ENCODE measurements at regions not wholly inside any gene's neighbourhood (a gene's known extent, or its start where the extent isn't known, plus 50 kb on each side); places are given as distances from the start of the nearest gene placed in this dataset.

- TF ChIP-seq CTCF (IDR thresholded peaks at IDR 0.05; ENCODE audit: low read depth, low read length, missing input control) (no peak), ATF3 (IDR thresholded peaks at IDR 0.05) (no peak), SP1 (IDR thresholded peaks at IDR 0.05) (no peak), TAF1 (conservative IDR thresholded peaks at IDR 0.05) (no peak), MAX (IDR thresholded peaks at IDR 0.05) (no peak), HNF4G (IDR thresholded peaks at IDR 0.05) (no peak), EGR1 (IDR thresholded peaks at IDR 0.05; ENCODE audit: low read depth in 2 of 2) (no peak), JUND (IDR thresholded peaks at IDR 0.05) (no peak)
Measured at GRCh38 chr13:82432949-82433348, 1449.3 kb downstream of the SLITRK1 start.
